Limb (tissue), 2 donors: ENCODE measurements at regions not wholly inside any gene's neighbourhood (a gene's known extent, or its start where the extent isn't known, plus 50 kb on each side); places are given as distances from the start of the nearest gene placed in this dataset.

Experiments used
- DNase-seq, 2 donors: peaks; one replicate each; pipeline ENCODE4 v3.0.0-alpha.2; 2016; ENCODE audit errors: extremely low spot score in 2 of 2

- no peak for DNase-seq
Measured at GRCh38 chr10:121232494-121232893, 365.8 kb downstream of the FGFR2 start.

GRCh38 chr10:121235692-121236091 lies 362.6 kb downstream of the FGFR2 start:
- no peak for DNase-seq

GRCh38 chr10:121236621-121237020 lies 361.6 kb downstream of the FGFR2 start:
- DNase-seq = no peak

- no peak for DNase-seq
Measured at GRCh38 chr10:121237718-121238117, 360.5 kb downstream of the FGFR2 start.

- DNase-seq = no peak
Measured at GRCh38 chr10:121240011-121240410, 358.2 kb downstream of the FGFR2 start.

GRCh38 chr10:121240556-121240955 lies 357.7 kb downstream of the FGFR2 start:
- DNase-seq = no peak

- no peak for DNase-seq
Measured at GRCh38 chr10:121241337-121241736, 356.9 kb downstream of the FGFR2 start.

- DNase-seq = no peak
Measured at GRCh38 chr10:121242741-121243608, 355.3 kb downstream of the FGFR2 start.

- no peak for DNase-seq
Measured at GRCh38 chr10:121243609-121244241, 354.5 kb downstream of the FGFR2 start.

- peak; percentile 59 to 61 for DNase-seq
Measured at GRCh38 chr10:121244818-121245217, 353.4 kb downstream of the FGFR2 start.

GRCh38 chr10:121245754-121246153 lies 352.5 kb downstream of the FGFR2 start:
- no peak for DNase-seq

- no peak for DNase-seq
Measured at GRCh38 chr10:121248266-121248665, 350.0 kb downstream of the FGFR2 start.

GRCh38 chr10:121250995-121251764 lies 347.1 kb downstream of the FGFR2 start:
- no peak for DNase-seq

- no peak for DNase-seq
Measured at GRCh38 chr10:121252756-121253155, 345.5 kb downstream of the FGFR2 start.

- DNase-seq = no peak
Measured at GRCh38 chr10:121260377-121260776, 337.9 kb downstream of the FGFR2 start.

- DNase-seq = no peak
Measured at GRCh38 chr10:121261665-121262064, 336.6 kb downstream of the FGFR2 start.

GRCh38 chr10:121262774-121263430 lies 335.3 kb downstream of the FGFR2 start:
- no peak for DNase-seq

- no peak for DNase-seq
Measured at GRCh38 chr10:121263431-121263783, 334.8 kb downstream of the FGFR2 start.

- no peak for DNase-seq
Measured at GRCh38 chr10:121265360-121266123, 332.7 kb downstream of the FGFR2 start.

GRCh38 chr10:121266370-121266769 lies 331.9 kb downstream of the FGFR2 start:
- no peak for DNase-seq
